Stimulated activated CD4-positive, alpha-beta T cell treated with anti-CD3 and anti-CD28 coated beads, Interleukin-4, amount 100 ng/mL, for 24 hours (primary cell): ENCODE measurements at regions not wholly inside any gene's neighbourhood (a gene's known extent, or its start where the extent isn't known, plus 50 kb on each side); places are given as distances from the start of the nearest gene placed in this dataset.
"Not testable (repeated sequence)": the region's sequence is repeated elsewhere in the genome, so short reads cannot be mapped to it uniquely, and the experiment has no call there.

Experiments used
- DNase-seq: peaks from one replicate; pipeline ENCODE4 v3.0.0-alpha.2; 2020

DNA sequence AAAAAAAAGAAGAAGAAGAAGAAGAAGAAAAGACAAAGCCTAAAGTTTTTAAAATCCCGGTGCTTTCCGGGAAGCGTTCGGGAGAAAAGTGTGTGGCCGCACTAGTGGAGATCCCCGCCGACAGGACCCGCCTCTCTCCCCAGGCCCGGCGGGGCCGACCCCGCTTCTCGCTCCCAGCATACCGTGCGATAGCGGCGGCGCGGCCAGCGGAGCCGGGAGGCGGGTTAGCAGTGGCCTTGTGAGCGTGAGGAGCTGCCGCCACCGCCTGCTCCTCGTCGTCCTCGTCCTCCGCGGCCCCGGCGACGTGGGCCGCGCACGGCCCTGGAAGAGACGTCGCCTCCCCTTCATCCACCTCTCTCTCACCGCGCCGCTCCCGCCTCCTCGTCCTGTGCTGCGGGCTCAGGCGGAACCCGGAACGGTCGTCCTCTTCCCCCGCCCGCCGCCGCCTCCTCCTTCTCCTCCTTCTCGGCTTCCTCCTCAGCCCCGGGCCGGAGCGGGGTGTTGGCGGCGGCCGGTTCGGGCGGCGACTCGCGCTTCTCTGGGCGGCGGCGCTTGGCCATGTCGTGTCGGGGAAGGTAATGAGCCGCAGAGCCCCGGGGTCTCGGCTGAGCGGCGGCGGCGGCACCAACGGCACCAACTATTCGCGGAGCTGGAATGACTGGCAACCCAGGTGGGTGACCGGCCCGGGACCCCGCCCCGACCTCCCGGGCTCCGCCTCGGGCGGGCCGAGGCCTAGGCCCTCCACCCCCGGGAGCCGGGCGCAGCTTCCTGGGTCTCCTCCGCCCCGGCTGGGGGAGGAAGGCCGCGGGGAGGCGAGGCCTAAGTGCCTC lies 62.6 kb upstream of the CDR2 start:
- DNase-seq = peak; percentile 70

DNA sequence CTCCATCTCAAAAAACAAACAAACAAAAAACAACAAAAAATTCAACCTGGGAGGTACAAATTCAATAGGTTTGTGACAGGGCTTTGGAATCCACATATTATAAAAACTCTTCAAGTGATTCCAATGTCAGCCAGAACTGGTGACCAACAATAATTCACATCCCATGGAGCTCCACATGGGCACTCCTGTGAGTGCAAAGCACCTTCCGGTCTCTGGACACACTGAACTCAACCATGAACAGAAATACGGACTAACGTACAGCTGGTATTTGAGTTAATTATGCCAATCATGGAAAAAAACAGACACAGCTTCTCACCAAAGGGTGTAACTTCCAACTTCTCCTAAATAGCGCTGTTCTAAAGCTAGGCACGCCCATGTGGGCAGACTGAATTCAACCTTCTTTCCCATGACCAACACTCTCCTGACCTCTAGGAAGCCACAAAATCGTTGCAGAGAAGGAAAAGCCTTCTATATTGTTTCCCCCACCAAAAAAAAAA lies 62.0 kb upstream of the CDR2 start:
- not testable (repeated sequence) for DNase-seq

DNA sequence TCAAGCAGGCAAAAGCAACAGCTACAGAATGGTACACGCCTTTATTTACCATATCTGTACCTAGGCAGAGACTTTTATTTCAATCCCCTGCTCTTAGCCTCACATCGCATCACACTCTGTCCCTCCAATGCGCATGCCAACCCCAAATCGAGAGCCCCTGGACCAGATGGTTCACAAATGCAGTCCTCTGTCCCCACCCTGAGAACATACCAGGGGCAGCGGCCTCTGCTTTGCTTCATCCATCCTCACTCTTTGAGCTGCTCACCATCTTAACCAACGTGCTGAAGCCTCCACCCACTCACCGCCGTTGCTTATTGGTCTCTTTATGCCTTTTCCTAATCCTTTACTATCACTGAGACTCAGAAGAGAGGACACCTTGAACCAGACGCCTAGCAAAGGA lies 56.9 kb upstream of the CDR2 start:
- DNase-seq = not testable (repeated sequence)

DNA sequence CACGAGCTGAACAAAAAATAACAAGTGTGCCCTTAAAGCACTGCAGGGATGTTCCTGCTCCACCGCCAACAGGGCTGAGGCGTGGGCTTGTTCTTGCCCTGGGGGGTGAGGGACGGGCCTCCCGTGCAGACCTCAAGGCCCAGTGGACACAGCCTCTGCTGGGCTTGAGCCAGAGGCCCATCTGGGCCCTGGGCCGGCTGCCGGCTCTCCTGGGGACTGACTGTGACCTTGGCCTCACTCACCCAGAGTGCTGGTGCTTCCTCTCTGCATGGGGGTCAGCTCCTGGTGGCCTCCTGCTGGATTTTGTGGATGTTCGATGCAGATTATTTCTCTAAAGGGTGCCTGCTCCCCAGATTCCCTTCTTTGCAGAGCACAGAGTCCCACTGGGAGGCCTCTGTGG lies 54.2 kb upstream of the CDR2 start:
- DNase-seq = no peak

DNA sequence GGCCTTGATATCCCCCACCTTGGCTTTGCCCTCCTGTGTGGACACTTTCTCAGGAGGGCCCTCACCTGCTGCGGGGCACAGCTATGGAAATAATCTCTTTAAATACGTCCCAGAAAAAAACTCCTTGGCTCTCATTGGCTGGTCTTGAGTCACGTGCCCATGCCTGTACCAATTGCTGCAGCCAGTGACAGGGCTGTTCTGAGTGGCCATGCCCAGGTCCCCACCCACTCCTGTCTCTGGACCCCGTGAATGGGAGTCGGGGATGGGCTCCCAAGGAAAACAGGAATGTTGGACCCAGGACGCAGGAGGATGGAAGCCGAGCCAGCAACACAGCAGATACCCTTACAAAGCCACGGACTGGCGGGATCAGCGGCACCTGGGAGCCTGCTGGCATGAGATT lies 53.1 kb upstream of the CDR2 start:
- DNase-seq = no peak

DNA sequence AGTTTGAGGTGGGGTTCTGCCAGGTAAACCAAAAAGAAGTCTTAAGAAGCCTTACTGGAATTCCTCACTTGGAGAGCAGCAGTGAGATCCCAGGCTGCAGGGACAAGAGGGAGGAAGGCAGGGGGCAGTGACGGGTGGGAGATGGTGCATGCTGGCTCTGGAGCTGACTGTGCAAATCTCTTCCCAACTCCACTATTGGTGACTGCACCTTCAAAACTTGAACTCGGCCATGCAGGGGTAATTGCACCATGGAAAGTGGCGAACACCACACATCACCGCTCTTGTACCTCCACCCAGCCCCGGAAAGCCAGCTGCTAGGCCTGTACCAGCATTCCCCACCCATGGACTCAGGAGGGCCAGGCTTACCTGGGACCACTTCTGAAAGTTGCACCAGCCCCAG lies 51.4 kb upstream of the CDR2 start:
- DNase-seq = no peak

DNA sequence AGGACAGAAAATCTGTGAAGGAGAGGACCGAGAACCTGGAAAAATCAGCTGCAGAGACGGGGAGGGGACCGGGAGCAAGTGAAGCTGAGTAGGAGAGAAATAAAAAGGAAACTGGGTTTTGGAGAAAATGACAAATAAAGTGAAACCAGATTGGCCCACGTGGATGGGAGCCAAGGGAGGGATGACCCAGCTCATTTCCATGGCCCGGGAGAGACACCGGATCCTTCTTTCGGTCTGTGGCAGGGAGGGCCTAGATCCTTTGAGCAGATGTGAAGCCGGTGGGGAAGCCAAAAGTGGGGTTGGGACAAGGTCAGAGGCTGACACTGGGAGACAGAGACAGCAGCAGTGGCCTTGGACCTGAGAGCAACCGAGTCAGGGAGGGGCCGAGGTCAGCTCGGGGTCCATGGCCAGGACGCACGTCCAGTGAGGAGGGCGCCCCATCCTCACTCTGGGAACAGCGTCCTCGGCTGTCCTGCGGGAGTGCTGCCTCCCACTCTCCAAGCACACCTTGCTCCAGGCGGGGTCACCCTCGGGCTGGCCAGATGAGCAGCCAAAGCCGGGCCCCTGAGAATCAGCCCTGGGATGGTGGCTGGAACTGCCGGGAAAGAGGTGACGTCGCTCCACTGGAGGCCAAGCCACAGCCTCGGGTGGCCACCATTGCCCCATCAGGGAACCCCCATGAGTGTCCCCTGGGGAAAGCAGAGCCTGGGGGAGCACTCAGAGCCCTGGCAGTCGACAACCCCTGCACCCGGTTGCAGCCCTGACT lies 50.8 kb upstream of the CDR2 start:
- DNase-seq = no peak

DNA sequence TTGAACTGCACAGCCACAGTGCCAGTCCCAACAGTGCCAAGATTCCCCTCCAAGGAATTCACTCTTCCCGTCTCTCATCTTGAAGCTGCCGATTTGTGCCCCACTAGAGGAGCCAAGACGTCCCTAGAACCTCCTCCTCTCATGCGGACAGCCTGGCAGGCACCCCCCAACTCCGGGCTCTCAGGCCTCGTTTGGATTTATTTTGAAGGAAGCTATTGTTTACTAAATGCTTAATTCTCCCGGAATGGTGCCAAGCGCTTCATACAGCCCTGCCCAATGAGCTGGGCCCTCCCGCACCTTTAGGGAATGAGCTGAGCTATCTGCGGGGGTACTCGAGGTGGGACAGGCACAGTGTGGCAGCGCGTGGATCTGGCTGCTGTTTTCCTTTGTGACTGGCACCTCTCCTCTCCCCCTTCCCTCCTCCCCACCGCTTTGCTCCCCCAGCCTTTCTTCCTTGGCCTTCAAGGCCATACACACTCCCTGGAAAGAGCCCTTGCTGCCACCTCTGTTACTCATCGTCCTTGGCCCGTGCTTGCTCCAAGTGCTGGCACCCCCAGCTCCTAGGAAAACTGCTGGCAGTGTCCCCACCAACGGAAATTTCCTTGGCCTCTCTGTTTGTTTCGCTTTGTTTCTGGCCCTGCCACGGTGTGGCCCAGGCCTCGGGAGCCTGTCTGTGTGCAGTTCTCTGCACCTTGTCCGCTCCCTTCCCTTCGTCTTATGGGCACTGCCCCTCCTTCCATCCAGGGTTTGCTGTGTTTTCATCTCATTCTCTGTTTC lies 49.9 kb upstream of the CDR2 start:
- DNase-seq = no peak
